ENCODE measurements at regions not wholly inside any gene's neighbourhood (a gene's known extent, or its start where the extent isn't known, plus 50 kb on each side); places are given as distances from the start of the nearest gene placed in this dataset.

- TF ChIP-seq GATA3 (IDR thresholded peaks at IDR 0.05; ENCODE audit: low read depth, low read length) (no peak), GATA2 (IDR thresholded peaks at IDR 0.05; ENCODE audit: low read depth, low read length) (no peak)
Measured at GRCh38 chr4:35286434-35286833, 957.9 kb downstream of the ARAP2 start.

Measured in SH-SY5Y (cell line).